ENCODE measurements at regions not wholly inside any gene's neighbourhood (a gene's known extent, or its start where the extent isn't known, plus 50 kb on each side); places are given as distances from the start of the nearest gene placed in this dataset.

- Histone ChIP-seq H3K4me2 (ENCODE audit: low read depth, low read length) (no peak overlapping the region), H3K27ac (ENCODE audit: low read length) (no peak overlapping the region), H3K79me2 (ENCODE audit: low read length) (no peaks in the 10 kb centered on the region), H3K27me3 (replicated peaks; ENCODE audit: insufficient read depth, low read length) (no peaks in the 10 kb centered on the region), H3K4me1 (ENCODE audit: low read length) (no peaks in the 10 kb centered on the region), H3K36me3 (replicated peaks; ENCODE audit: insufficient read depth, low read length) (no peaks in the 10 kb centered on the region), H3K4me3 (ENCODE audit: low read length) (no peak overlapping the region), H4K20me1 (ENCODE audit: insufficient read depth, low read length) (no peaks in the 10 kb centered on the region), H3F3A (ENCODE audit: insufficient read depth, low read length) (no peaks in the 10 kb centered on the region), H2AFZ (ENCODE audit: low read length) (no peak overlapping the region), H3K9me3 (replicated peaks; ENCODE audit: insufficient read depth, low read length) (no peaks in the 10 kb centered on the region), H3K9ac (ENCODE audit: low read length) (no peak overlapping the region), H3K9me2 (replicated peaks; ENCODE audit: insufficient read depth, low read length) (no peaks in the 10 kb centered on the region)
- no peak for DNase-seq
- no peak for TF ChIP-seq EZH2 (optimal IDR thresholded peaks at IDR 0.05; ENCODE audit: low read depth, low read length)
- TF ChIP-seq EZH2phosphoT487 (IDR thresholded peaks at IDR 0.05; ENCODE audit: low read length) = no peak
- TF ChIP-seq CTCF (IDR thresholded peaks at IDR 0.05; ENCODE audit: low read length) = no peak
Measured at GRCh38 chr7:113414401-113415035, 296.2 kb upstream of the SMIM30 start.

GRCh38 chr7:113412410-113412809 is 294.1 kb upstream of the SMIM30 start:
- no peak for TF ChIP-seq CTCF (IDR thresholded peaks at IDR 0.05; ENCODE audit: low read length)
- Histone ChIP-seq H3K27ac (ENCODE audit: low read length) (no peak overlapping the region), H3K27me3 (replicated peaks; ENCODE audit: insufficient read depth, low read length) (no peaks in the 10 kb centered on the region), H2AFZ (ENCODE audit: low read length) (no peak overlapping the region), H4K20me1 (ENCODE audit: insufficient read depth, low read length) (no peaks in the 10 kb centered on the region), H3K9ac (ENCODE audit: low read length) (no peak overlapping the region), H3K79me2 (ENCODE audit: low read length) (no peaks in the 10 kb centered on the region), H3K9me3 (replicated peaks; ENCODE audit: insufficient read depth, low read length) (no peaks in the 10 kb centered on the region), H3K4me3 (ENCODE audit: low read length) (no peak overlapping the region), H3F3A (ENCODE audit: insufficient read depth, low read length) (no peaks in the 10 kb centered on the region), H3K36me3 (replicated peaks; ENCODE audit: insufficient read depth, low read length) (no peaks in the 10 kb centered on the region), H3K4me1 (ENCODE audit: low read length) (no peaks in the 10 kb centered on the region), H3K9me2 (replicated peaks; ENCODE audit: insufficient read depth, low read length) (no peaks in the 10 kb centered on the region), H3K4me2 (ENCODE audit: low read depth, low read length) (no peak overlapping the region)
- no peak for DNase-seq

- no peak for DNase-seq
- Histone ChIP-seq H3K27ac (ENCODE audit: low read length) (no peak overlapping the region), H3K4me2 (ENCODE audit: low read depth, low read length) (no peak overlapping the region)
Measured at GRCh38 chr7:113410796-113411195, 292.4 kb upstream of the SMIM30 start.

More at GRCh38 chr7:113410796-113411195, 292.4 kb upstream of the SMIM30 start:
- Histone ChIP-seq H3K36me3 (replicated peaks; ENCODE audit: insufficient read depth, low read length) (no peaks in the 10 kb centered on the region), H3K9me2 (replicated peaks; ENCODE audit: insufficient read depth, low read length) (no peaks in the 10 kb centered on the region), H3K4me1 (ENCODE audit: low read length) (no peaks in the 10 kb centered on the region), H2AFZ (ENCODE audit: low read length) (no peak overlapping the region), H3K9ac (ENCODE audit: low read length) (no peak overlapping the region), H3K79me2 (ENCODE audit: low read length) (no peaks in the 10 kb centered on the region), H3F3A (ENCODE audit: insufficient read depth, low read length) (no peaks in the 10 kb centered on the region), H3K4me3 (ENCODE audit: low read length) (no peak overlapping the region), H3K27me3 (replicated peaks; ENCODE audit: insufficient read depth, low read length) (no peaks in the 10 kb centered on the region), H4K20me1 (ENCODE audit: insufficient read depth, low read length) (no peaks in the 10 kb centered on the region), H3K9me3 (replicated peaks; ENCODE audit: insufficient read depth, low read length) (no peaks in the 10 kb centered on the region)
- TF ChIP-seq EZH2 (optimal IDR thresholded peaks at IDR 0.05; ENCODE audit: low read depth, low read length) (no peak), CTCF (IDR thresholded peaks at IDR 0.05; ENCODE audit: low read length) (no peak), EZH2phosphoT487 (IDR thresholded peaks at IDR 0.05; ENCODE audit: low read length) (no peak)
